H1 (cell line): ENCODE measurements at regions not wholly inside any gene's neighbourhood (a gene's known extent, or its start where the extent isn't known, plus 50 kb on each side); places are given as distances from the start of the nearest gene placed in this dataset.

Experiments
- CTCF ChIA-PET: fragments of 300-600 bp; sonication (Branson Sonifier 250); formaldehyde crosslinking; loops from one replicate; lab custom pipeline; 2021; ENCODE audit not compliant: partially characterized antibody; lab: Charles Lee
- POLR2A ChIA-PET: fragments of 300-600 bp; sonication (Branson Sonifier 250); formaldehyde crosslinking; loops from one replicate; lab custom pipeline; 2021; ENCODE audit warnings: inconsistent platforms; ENCODE audit not compliant: partially characterized antibody; lab: Charles Lee
- DNase-seq, 2 experiments: peaks; one replicate each; pipeline versions ENCODE4 v3.0.0 to v3.0.0-alpha.2; 2010 to 2022; ENCODE audit warnings: low spot score in 2 of 2, low read depth in 1 of 2, mixed read lengths in 1 of 2
- FAIRE-seq: peaks from 2 replicates; lab custom pipeline; 2011; peaks lifted over from hg19 to GRCh38; lab: Jason Lieb, UNC
- H2AFZ ChIP-seq: 2 replicates; pipeline ENCODE4 v1.8.1; 2012; ENCODE audit warnings: low read length, inconsistent platforms
- H2AK5ac ChIP-seq: 2 replicates; pipeline ENCODE4 v1.6.1; 2013; ENCODE audit warnings: low read depth, low read length
- H2BK120ac ChIP-seq: replicated peaks from 2 replicates; pipeline ENCODE3; 2013; ENCODE audit warnings: low read depth, low read length, inconsistent platforms
- H2BK12ac ChIP-seq: 2 replicates; pipeline ENCODE4 v1.6.1; 2013; ENCODE audit warnings: low read depth, low read length
- H2BK15ac ChIP-seq: 2 replicates; pipeline ENCODE4 v1.6.1; 2013; ENCODE audit warnings: low read length
- H2BK20ac ChIP-seq: 2 replicates; pipeline ENCODE4 v1.6.1; 2013; ENCODE audit warnings: low read length
- H2BK5ac ChIP-seq: 2 replicates; pipeline ENCODE4 v1.6.1; 2013; ENCODE audit warnings: low read depth, low read length
- H3K14ac ChIP-seq: 2 replicates; pipeline ENCODE4 v1.6.1; 2013; ENCODE audit warnings: inconsistent platforms; ENCODE audit not compliant: insufficient read length
- H3K18ac ChIP-seq: 2 replicates; pipeline ENCODE4 v1.6.1; 2013; ENCODE audit warnings: low read length; ENCODE audit errors: extremely low read depth
- H3K23ac ChIP-seq: 2 replicates; pipeline ENCODE4 v1.6.1; 2013; ENCODE audit warnings: inconsistent platforms; ENCODE audit not compliant: insufficient read length
- H3K23me2 ChIP-seq: 2 replicates; pipeline ENCODE4 v1.6.1; 2013; ENCODE audit warnings: low read depth, low read length
- H3K27ac ChIP-seq: 2 replicates; pipeline ENCODE4 v1.6.1; 2011; ENCODE audit warnings: low read depth, low read length, inconsistent platforms
- H3K27me3 ChIP-seq, 4 experiments: replicated peaks in 1 of 4; 1 replicate in 1 of 4; 2 replicates in 3 of 4; pipeline versions ENCODE4 v1.6.1 to v1.8.1; 2011 to 2013; ENCODE audit warnings: low read length in 3 of 4, mild to moderate bottlenecking in 3 of 4, inconsistent platforms in 2 of 4, mixed read lengths in 2 of 4, moderate library complexity in 1 of 4; ENCODE audit not compliant: control insufficient read depth in 3 of 4, insufficient read depth in 3 of 4; ENCODE audit errors: extremely low read depth in 1 of 4
- H3K36me3 ChIP-seq, 4 experiments: 2 replicates each; pipeline versions ENCODE4 v1.6.1 to v1.8.1; 2011 to 2013; ENCODE audit warnings: mild to moderate bottlenecking in 4 of 4, low read length in 3 of 4, moderate library complexity in 2 of 4, control low read depth in 1 of 4, inconsistent platforms in 1 of 4; ENCODE audit not compliant: insufficient read depth in 4 of 4, control insufficient read depth in 2 of 4
- H3K4ac ChIP-seq: replicated peaks from 2 replicates; pipeline ENCODE3; 2013; ENCODE audit warnings: low read length, low read depth, mixed read lengths, inconsistent platforms; ENCODE audit not compliant: insufficient read length
- H3K4me1 ChIP-seq, 4 experiments: replicated peaks in 1 of 4; 1 replicate in 1 of 4; 2 replicates in 3 of 4; pipeline versions ENCODE4 v1.6.1 to v1.8.1; 2011 to 2013; ENCODE audit warnings: low read length in 3 of 4, inconsistent platforms in 2 of 4, mixed read lengths in 1 of 4; ENCODE audit not compliant: insufficient read depth in 4 of 4, control insufficient read depth in 3 of 4
- H3K4me2 ChIP-seq, 2 experiments: 2 replicates each; pipeline versions ENCODE4 v1.6.1 to v1.8.1; 2011 to 2013; ENCODE audit warnings: low read depth in 2 of 2, low read length in 2 of 2, control low read depth in 1 of 2, inconsistent platforms in 1 of 2, mild to moderate bottlenecking in 1 of 2; ENCODE audit not compliant: insufficient read depth in 1 of 2
- H3K4me3 ChIP-seq, 4 experiments: fragments of 200-600, 300-600 bp in 1 of 4; sonication (generic), shearing (Covaris generic), sonication (Bioruptor Twin) in 1 of 4; 2 replicates each; pipeline versions ENCODE4 v1.5.1 to v1.8.1; 2011 to 2016; ENCODE audit warnings: low read length in 4 of 4, low read depth in 3 of 4, control low read depth in 2 of 4, inconsistent platforms in 2 of 4, mild to moderate bottlenecking in 2 of 4, mixed read lengths in 1 of 4, moderate library complexity in 1 of 4; ENCODE audit not compliant: insufficient read depth in 2 of 4; ENCODE audit errors: extremely low read depth in 1 of 4
- H3K56ac ChIP-seq: replicated peaks from 2 replicates; pipeline ENCODE3; 2013; ENCODE audit warnings: low read depth, mild to moderate bottlenecking, mixed read lengths, low read length, inconsistent platforms; ENCODE audit not compliant: insufficient read length
- H3K79me1 ChIP-seq: 2 replicates; pipeline ENCODE4 v1.6.1; 2013; ENCODE audit warnings: low read depth, low read length, control low read depth
- H3K79me2 ChIP-seq, 2 experiments: 2 replicates each; pipeline versions ENCODE4 v1.6.1 to v1.8.1; 2012 to 2013; ENCODE audit warnings: low read length in 2 of 2, mild to moderate bottlenecking in 2 of 2, inconsistent platforms in 1 of 2; ENCODE audit not compliant: insufficient read depth in 2 of 2, control insufficient read depth in 1 of 2
- H3K9ac ChIP-seq, 4 experiments: replicated peaks in 1 of 4; 1 replicate in 1 of 4; 2 replicates in 3 of 4; pipeline versions ENCODE4 v1.6.1 to v1.8.1; 2011 to 2013; ENCODE audit warnings: low read depth in 3 of 4, low read length in 3 of 4, control low read depth in 2 of 4, mild to moderate bottlenecking in 2 of 4, moderate library complexity in 2 of 4, inconsistent platforms in 1 of 4; ENCODE audit errors: extremely low read depth in 1 of 4
- H3K9me3 ChIP-seq, 2 experiments: 2 replicates each; pipeline versions ENCODE4 v1.6.1 to v1.8.1; 2012 to 2013; ENCODE audit warnings: mild to moderate bottlenecking in 2 of 2, moderate library complexity in 2 of 2, control low read depth in 1 of 2, inconsistent platforms in 1 of 2, low read depth in 1 of 2, low read length in 1 of 2, mixed read lengths in 1 of 2; ENCODE audit not compliant: insufficient read depth in 2 of 2
- H4K20me1 ChIP-seq, 2 experiments: replicated peaks in 1 of 2; 2 replicates each; pipeline versions ENCODE3 to v1.8.1; 2011 to 2013; ENCODE audit warnings: inconsistent platforms in 2 of 2, low read length in 2 of 2, mild to moderate bottlenecking in 1 of 2; ENCODE audit not compliant: insufficient read depth in 2 of 2, control insufficient read depth in 1 of 2
- H4K5ac ChIP-seq: 2 replicates; pipeline ENCODE4 v1.6.1; 2013; ENCODE audit warnings: low read length, low read depth, mixed read lengths, inconsistent platforms; ENCODE audit not compliant: insufficient read length
- H4K8ac ChIP-seq: 2 replicates; pipeline ENCODE4 v1.8.0; 2013; ENCODE audit warnings: mild to moderate bottlenecking, moderate library complexity, low read length, inconsistent platforms; ENCODE audit not compliant: insufficient read depth; ENCODE audit errors: extremely low read depth
- H4K91ac ChIP-seq: replicated peaks from 2 replicates; pipeline ENCODE3; 2013; ENCODE audit warnings: low read length, mixed read lengths, inconsistent platforms; ENCODE audit not compliant: insufficient read length
- BCL11A ChIP-seq, 2 experiments: IDR thresholded peaks; one replicate each; pipeline ENCODE4 v1.6.1; 2011; ENCODE audit warnings: low read depth in 2 of 2, low read length in 2 of 2, mild to moderate bottlenecking in 2 of 2
- FOSL1 ChIP-seq: IDR thresholded peaks from 2 replicates; pipeline ENCODE4 v1.6.1; 2011; ENCODE audit warnings: mild to moderate bottlenecking, low read depth, low read length, moderate library complexity; ENCODE audit not compliant: insufficient read depth
- POU5F1 ChIP-seq: IDR thresholded peaks from 2 replicates; pipeline ENCODE4 v1.6.1; 2011; ENCODE audit warnings: low read depth, mild to moderate bottlenecking, low read length, moderate library complexity
- SIRT6 ChIP-seq: IDR thresholded peaks from one replicate; pipeline ENCODE4 v1.7.1; 2012; ENCODE audit warnings: low read length, inconsistent platforms
- SP1 ChIP-seq: IDR thresholded peaks from 2 replicates; pipeline ENCODE4 v1.6.1; 2011; ENCODE audit warnings: low read depth, low read length
- SP2 ChIP-seq: IDR thresholded peaks from 2 replicates; pipeline ENCODE4 v1.6.1; 2012; ENCODE audit warnings: mild to moderate bottlenecking, low read length, inconsistent platforms
- SP4 ChIP-seq: IDR thresholded peaks from 2 replicates; pipeline ENCODE4 v1.6.1; 2012; ENCODE audit warnings: low read length, inconsistent platforms
- WGBS, 2 experiments: shearing (Covaris generic) in 1 of 2; methylation state at CpG; one replicate each; pipeline versions ENCODE4 v1.1.6 to v1.1.7; 2013 to 2015; ENCODE audit warnings: low lambda C conversion rate in 2 of 2, mixed read lengths in 2 of 2, inconsistent platforms in 1 of 2, low coverage in 1 of 2, missing lambda C conversion rate in 1 of 2; ENCODE audit not compliant: insufficient replicate concordance in 2 of 2, insufficient coverage in 1 of 2, insufficient read length in 1 of 2; ENCODE audit errors: extremely low coverage in 1 of 2, missing lambda C conversion rate in 1 of 2; 5-methylcytosine and 5-hydroxymethylcytosine counted together
- TF ChIP-seq, protein P1 (sequence below): IDR thresholded peaks from 2 replicates; pipeline ENCODE4 v1.6.1; 2011; ENCODE audit warnings: low read length, improper control_type of control experiment

DNA sequence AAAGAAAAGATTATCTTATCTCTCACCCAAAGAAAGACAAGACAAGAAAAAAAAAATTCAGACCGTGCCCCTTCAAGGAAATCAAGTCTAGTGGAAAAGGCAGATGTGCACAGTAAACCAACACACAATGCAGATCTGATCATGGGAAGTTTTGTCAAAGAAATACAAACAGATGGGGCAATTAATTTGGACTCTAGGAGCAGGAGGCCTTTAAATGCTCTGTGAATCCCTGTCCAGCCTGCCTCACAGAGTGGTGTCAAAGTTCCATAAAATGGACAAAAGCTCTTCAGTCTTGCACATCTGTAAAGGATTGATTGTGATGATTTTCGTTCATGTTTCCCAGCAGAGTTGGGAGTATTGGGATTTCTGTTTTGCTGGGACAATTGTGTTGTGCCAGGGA is 53.1 kb upstream of the TGM3 start:
- Histone ChIP-seq H3K27me3 (no peaks in the 10 kb centered on the region), H3K18ac (no peak overlapping the region), H3K23me2 (no peaks in the 10 kb centered on the region; the same call in 1 of the 2 replicates), H3K27ac (no peak overlapping the region), H2BK120ac (no peak overlapping the region), H3K4me2 (no peak overlapping the region), H3K79me2 (no peaks in the 10 kb centered on the region), H3K36me3 (no peaks in the 10 kb centered on the region), H2BK20ac (no peak overlapping the region), H3K4me3 (no peak overlapping the region), H4K8ac (no peak overlapping the region), H2BK12ac (no peak overlapping the region), H2AK5ac (no peak overlapping the region), H3K56ac (no peak overlapping the region), H4K91ac (no peak overlapping the region), H3K4me1 (peaks cover 13 to 23% (median 17%) of the 10 kb centered on the region in 4 experiments), H3K79me1 (no peaks in the 10 kb centered on the region), H3K9me3 (no peaks in the 10 kb centered on the region), H3K23ac (no peak overlapping the region), H2BK5ac (no peak overlapping the region), H3K4ac (no peak overlapping the region), H4K20me1 (no peaks in the 10 kb centered on the region), H2AFZ (0 out of 2 replicates have a peak overlapping the region, but pooled peaks have one; percentile 16), H3K14ac (no peak overlapping the region), H3K9ac (no peak overlapping the region), H4K5ac (no peak overlapping the region), H2BK15ac (no peak overlapping the region)
- POLR2A ChIA-PET = no interaction called here
- CTCF ChIA-PET = interaction anchor here (0.6 to 1.6 kb wide), 2 partner anchors 22 to 261 kb away, joined by 3 read pairs; no protein-coding TSS in a partner anchor
- 87% methylated on average over 2 of the region's 2 CpGs; no CpG with 5 or more reads in 1 of the 2 experiments for WGBS, 2 experiments
- TF ChIP-seq POU5F1 (no peak), SP2 (no peak), SIRT6 (no peak), FOSL1 (no peak), SP1 (no peak), BCL11A (IDR thresholded peaks at IDR 0.05; ENCODE audit: low read depth in 2 of 2, low read length in 2 of 2) (no peak), SP4 (no peak)
- TF ChIP-seq, protein P1, sequence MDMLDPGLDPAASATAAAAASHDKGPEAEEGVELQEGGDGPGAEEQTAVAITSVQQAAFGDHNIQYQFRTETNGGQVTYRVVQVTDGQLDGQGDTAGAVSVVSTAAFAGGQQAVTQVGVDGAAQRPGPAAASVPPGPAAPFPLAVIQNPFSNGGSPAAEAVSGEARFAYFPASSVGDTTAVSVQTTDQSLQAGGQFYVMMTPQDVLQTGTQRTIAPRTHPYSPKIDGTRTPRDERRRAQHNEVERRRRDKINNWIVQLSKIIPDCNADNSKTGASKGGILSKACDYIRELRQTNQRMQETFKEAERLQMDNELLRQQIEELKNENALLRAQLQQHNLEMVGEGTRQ = no peak
- no peak for FAIRE-seq
- DNase-seq = no peak
